ENCODE measurements at regions not wholly inside any gene's neighbourhood (a gene's known extent, or its start where the extent isn't known, plus 50 kb on each side); places are given as distances from the start of the nearest gene placed in this dataset.

- no peak overlapping the region for H3K4me3 ChIP-seq (ENCODE audit: low read length)
- H3K9me2 ChIP-seq (replicated peaks; ENCODE audit: control insufficient read depth, low read length): no peaks in the 10 kb centered on the region
- H3K9me3 ChIP-seq (ENCODE audit: control insufficient read depth, insufficient read depth, low read length): no peaks in the 10 kb centered on the region
- H3K4me2 ChIP-seq (ENCODE audit: low read length): no peak overlapping the region
- H4K20me1 ChIP-seq (ENCODE audit: control insufficient read depth, insufficient read depth, low read depth, low read length): no peaks in the 10 kb centered on the region
- no peak for TF ChIP-seq EZH2phosphoT487 (IDR thresholded peaks at IDR 0.05; ENCODE audit: borderline replicate concordance, low read length)
- no peak for TF ChIP-seq CTCF (IDR thresholded peaks at IDR 0.05; ENCODE audit: low read depth, low read length, poor library complexity, severe bottlenecking)
- H3K36me3 ChIP-seq (ENCODE audit: control insufficient read depth, low read length): no peaks in the 10 kb centered on the region
- no peaks in the 10 kb centered on the region for H3K79me2 ChIP-seq (ENCODE audit: control insufficient read depth, low read length)
- no peaks in the 10 kb centered on the region for H3K4me1 ChIP-seq (ENCODE audit: control insufficient read depth, low read length)
- no peaks in the 10 kb centered on the region for H3F3A ChIP-seq (ENCODE audit: control insufficient read depth, insufficient read depth)
- no peaks in the 10 kb centered on the region for H3K27me3 ChIP-seq (ENCODE audit: control insufficient read depth, low read length)
- H3K27ac ChIP-seq (ENCODE audit: low read depth, low read length): no peak overlapping the region
These were observed 980.6 kb upstream of the LCORL start for GRCh38 chr4:19002170-19002569.

DNA sequence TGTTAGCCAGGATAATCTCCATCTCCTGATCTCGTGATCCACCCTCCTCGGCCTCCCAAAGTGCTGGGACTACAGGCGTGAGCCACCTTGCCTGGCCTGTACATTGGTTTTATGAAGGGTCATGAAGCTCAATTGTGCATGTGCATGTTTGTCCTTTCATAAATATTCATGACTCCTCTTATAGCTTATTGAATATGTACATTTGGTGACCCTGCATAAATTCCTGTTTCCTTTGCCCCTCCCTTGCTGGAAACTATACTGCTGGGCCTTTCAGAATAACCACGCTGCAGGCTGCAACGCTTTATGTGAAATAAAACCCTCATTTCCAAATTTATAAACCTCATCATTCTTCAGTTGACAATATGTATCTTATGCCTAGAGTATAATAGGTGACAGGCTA is 978.0 kb upstream of the LCORL start:
- Histone ChIP-seq H3K9me3 (ENCODE audit: control insufficient read depth, insufficient read depth, low read length) (no peaks in the 10 kb centered on the region), H3K36me3 (ENCODE audit: control insufficient read depth, low read length) (no peaks in the 10 kb centered on the region), H3K4me3 (ENCODE audit: low read length) (no peak overlapping the region), H3K9me2 (replicated peaks; ENCODE audit: control insufficient read depth, low read length) (no peaks in the 10 kb centered on the region), H3F3A (ENCODE audit: control insufficient read depth, insufficient read depth) (no peaks in the 10 kb centered on the region), H3K4me1 (ENCODE audit: control insufficient read depth, low read length) (no peaks in the 10 kb centered on the region), H4K20me1 (ENCODE audit: control insufficient read depth, insufficient read depth, low read depth, low read length) (no peaks in the 10 kb centered on the region), H3K27me3 (ENCODE audit: control insufficient read depth, low read length) (no peaks in the 10 kb centered on the region), H3K4me2 (ENCODE audit: low read length) (no peak overlapping the region), H3K27ac (ENCODE audit: low read depth, low read length) (no peak overlapping the region), H3K79me2 (ENCODE audit: control insufficient read depth, low read length) (no peaks in the 10 kb centered on the region)
- TF ChIP-seq CTCF (IDR thresholded peaks at IDR 0.05; ENCODE audit: low read depth, low read length, poor library complexity, severe bottlenecking) (no peak), EZH2phosphoT487 (IDR thresholded peaks at IDR 0.05; ENCODE audit: borderline replicate concordance, low read length) (no peak)

DNA sequence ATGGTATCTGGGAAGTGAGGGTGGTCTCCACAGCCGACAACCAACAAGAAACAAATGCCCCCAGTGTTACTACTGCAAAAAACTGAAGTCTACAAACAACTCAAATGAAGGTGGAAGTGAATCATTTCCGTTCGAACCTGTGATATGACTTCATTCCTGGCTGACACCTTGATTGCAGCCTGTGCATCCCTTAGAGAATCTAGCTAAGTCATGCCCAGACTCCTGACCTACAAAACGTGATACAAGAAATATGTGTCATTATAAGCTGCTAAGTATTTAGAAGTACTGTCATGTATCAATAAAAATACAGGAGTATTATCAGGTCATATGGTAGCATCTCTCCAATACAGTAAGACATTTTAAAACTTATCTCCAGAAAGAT is 959.7 kb upstream of the LCORL start:
- no peaks in the 10 kb centered on the region for H3K27me3 ChIP-seq (ENCODE audit: control insufficient read depth, low read length)

More for the DNA sequence above, 959.7 kb upstream of the LCORL start:
- peak overlapping the region; percentile 49; the same call in 1 of the 2 replicates for H3K4me2 ChIP-seq (ENCODE audit: low read length)
- H3K4me1 ChIP-seq (ENCODE audit: control insufficient read depth, low read length): peaks cover 16% of the 10 kb centered on the region
- no peak overlapping the region for H3K27ac ChIP-seq (ENCODE audit: low read depth, low read length)
- no peaks in the 10 kb centered on the region for H3K79me2 ChIP-seq (ENCODE audit: control insufficient read depth, low read length)
- TF ChIP-seq CTCF (IDR thresholded peaks at IDR 0.05; ENCODE audit: low read depth, low read length, poor library complexity, severe bottlenecking) (no peak), EZH2phosphoT487 (IDR thresholded peaks at IDR 0.05; ENCODE audit: borderline replicate concordance, low read length) (no peak)
- H3K9me2 ChIP-seq (replicated peaks; ENCODE audit: control insufficient read depth, low read length): no peaks in the 10 kb centered on the region
- H3K36me3 ChIP-seq (ENCODE audit: control insufficient read depth, low read length): no peaks in the 10 kb centered on the region
- no peaks in the 10 kb centered on the region; the same call in 1 of the 2 replicates for H3F3A ChIP-seq (ENCODE audit: control insufficient read depth, insufficient read depth)
- no peak overlapping the region for H3K4me3 ChIP-seq (ENCODE audit: low read length)
- no peaks in the 10 kb centered on the region for H4K20me1 ChIP-seq (ENCODE audit: control insufficient read depth, insufficient read depth, low read depth, low read length)
- no peaks in the 10 kb centered on the region for H3K9me3 ChIP-seq (ENCODE audit: control insufficient read depth, insufficient read depth, low read length)

All from DOHH2 (cell line).